LNCaP clone FGC (cell line): ENCODE measurements at regions not wholly inside any gene's neighbourhood (a gene's known extent, or its start where the extent isn't known, plus 50 kb on each side); places are given as distances from the start of the nearest gene placed in this dataset.

Source experiments
- DNase-seq: peaks from one replicate; pipeline ENCODE4 v3.0.0-alpha.2; 2011; ENCODE audit warnings: low read depth
- H3K4me3 ChIP-seq: 2 replicates; pipeline ENCODE4 v1.5.1; 2011; ENCODE audit warnings: mild to moderate bottlenecking, low read depth, low read length, control low read depth
- TF ChIP-seq, protein P1 (sequence below): IDR thresholded peaks from 2 replicates; pipeline ENCODE4 v1.5.1; 2012; ENCODE audit warnings: mild to moderate bottlenecking; ENCODE audit not compliant: control insufficient read depth, insufficient read depth; ENCODE audit errors: extremely low read depth

DNA sequence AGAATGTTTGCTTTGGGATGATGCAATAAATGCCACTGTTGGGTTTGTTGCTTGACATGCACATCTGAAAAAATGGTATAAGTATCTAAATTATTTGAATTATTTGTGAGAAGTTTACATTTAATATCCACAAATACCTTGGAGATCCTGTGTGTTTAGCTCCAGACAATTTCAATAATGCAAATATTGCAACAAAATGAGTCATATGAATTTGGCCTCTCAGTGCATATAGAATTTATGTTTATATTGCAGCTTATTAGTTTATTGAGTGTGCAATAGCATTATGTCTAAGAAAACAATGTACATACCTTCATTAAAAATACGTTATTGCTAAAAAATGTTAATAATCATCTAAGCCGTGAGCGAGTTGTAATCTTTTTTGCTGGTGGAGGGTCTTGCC, 153.3 kb downstream of the FSCB start:
- no peak overlapping the region for H3K4me3 ChIP-seq
- TF ChIP-seq, protein P1, sequence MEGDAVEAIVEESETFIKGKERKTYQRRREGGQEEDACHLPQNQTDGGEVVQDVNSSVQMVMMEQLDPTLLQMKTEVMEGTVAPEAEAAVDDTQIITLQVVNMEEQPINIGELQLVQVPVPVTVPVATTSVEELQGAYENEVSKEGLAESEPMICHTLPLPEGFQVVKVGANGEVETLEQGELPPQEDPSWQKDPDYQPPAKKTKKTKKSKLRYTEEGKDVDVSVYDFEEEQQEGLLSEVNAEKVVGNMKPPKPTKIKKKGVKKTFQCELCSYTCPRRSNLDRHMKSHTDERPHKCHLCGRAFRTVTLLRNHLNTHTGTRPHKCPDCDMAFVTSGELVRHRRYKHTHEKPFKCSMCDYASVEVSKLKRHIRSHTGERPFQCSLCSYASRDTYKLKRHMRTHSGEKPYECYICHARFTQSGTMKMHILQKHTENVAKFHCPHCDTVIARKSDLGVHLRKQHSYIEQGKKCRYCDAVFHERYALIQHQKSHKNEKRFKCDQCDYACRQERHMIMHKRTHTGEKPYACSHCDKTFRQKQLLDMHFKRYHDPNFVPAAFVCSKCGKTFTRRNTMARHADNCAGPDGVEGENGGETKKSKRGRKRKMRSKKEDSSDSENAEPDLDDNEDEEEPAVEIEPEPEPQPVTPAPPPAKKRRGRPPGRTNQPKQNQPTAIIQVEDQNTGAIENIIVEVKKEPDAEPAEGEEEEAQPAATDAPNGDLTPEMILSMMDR: no peak
- no peak for DNase-seq

DNA sequence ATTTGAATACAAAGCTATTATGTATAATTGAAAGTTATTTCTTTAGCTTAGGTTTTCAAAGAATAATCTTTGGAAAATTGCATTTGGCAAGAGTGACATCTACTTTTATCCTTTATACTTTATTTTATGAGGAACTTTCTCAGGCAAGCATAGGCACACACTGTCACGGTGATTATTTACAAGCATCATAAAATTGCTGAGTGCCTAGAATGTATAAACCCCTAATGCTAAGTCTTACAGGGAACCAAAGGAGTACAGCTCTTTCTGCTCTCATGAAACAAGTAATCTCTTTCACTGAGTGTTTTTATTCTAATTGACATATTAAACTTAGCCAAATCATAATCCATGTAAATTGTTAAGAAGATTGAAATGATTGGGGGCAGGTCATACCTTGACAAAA, 154.9 kb downstream of the FSCB start:
- H3K4me3 ChIP-seq: no peak overlapping the region
- TF ChIP-seq, protein P1: no peak
- peak; percentile 32 for DNase-seq

DNA sequence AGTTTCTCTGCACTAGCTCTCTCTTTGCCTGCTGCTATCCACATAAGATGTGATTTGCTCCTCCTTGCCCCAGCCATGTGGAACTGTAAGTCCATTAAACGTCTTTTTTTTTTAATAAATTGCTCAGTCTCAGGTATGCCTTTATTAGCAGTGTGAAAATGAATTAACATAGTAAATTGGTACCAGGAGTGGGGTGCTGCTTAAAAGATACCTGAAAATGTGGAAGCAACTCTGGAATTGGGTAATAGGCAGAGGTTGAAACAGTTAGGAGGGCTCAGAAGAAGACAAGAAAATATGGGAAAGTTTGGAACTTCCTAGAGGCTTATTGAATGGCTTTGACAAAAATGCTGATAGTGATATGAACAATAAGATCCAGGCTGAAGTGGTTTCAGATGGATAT, 159.8 kb downstream of the FSCB start:
- H3K4me3 ChIP-seq: no peak overlapping the region
- DNase-seq: no peak
- TF ChIP-seq, protein P1: no peak

DNA sequence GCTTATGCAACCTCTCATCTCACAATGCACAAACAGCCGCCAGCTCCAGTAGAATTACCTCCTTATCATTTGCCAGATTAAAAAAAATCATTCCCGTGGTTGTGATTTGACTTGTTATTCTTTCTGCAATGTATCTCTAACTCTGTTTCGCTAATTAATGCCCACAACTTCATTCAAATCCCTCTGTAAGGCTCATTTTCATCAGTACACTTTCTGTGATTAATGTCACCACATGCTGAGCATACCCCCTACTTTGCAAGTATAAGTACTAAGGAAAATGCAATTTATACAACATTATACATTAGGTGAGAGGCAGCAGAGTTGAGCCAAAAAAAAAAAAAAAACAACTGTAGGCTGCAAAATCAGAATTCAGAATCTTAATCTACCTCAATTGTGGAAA, 166.0 kb downstream of the FSCB start:
- no peak for DNase-seq
- TF ChIP-seq, protein P1: no peak
- H3K4me3 ChIP-seq: no peak overlapping the region

DNA sequence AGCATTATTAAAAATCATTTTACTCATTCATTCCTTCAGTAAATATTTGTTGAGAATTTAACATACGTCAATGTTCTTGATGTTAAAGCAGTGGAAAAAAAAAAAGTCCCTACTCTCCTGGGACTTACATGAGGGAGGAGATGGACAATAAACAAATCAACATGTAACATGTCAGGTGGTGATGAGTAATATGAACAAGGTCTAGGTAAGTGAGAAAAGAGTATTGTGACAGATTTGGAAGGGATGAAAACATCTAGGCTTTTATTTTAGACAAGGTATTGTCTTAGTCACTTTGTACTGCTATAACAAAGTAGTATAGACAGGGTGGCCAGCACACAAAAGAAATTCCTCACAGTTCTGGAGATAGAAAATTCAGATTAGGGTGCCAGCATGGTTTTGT, 167.2 kb downstream of the FSCB start:
- TF ChIP-seq, protein P1: no peak
- no peak for DNase-seq
- H3K4me3 ChIP-seq: no peak overlapping the region

DNA sequence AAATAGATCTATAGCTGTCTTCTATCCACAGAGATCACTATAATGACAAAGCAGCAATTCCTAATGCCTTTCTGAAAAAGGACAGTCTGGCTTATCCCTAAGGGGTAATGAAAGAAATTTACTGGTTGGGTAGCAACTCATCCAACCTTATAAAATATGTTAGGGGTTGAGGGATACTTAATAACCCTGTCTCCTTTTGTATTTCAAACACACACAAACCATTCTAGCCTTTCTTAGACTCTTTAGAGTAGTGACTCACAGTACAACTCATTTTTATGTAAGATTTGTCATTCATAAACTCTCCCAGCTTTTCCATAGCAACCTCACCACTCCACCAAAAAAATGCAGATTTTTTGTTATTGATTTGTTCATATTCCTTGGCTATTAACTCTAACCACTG, 167.9 kb downstream of the FSCB start:
- H3K4me3 ChIP-seq: no peak overlapping the region
- DNase-seq: no peak
- TF ChIP-seq, protein P1: no peak

DNA sequence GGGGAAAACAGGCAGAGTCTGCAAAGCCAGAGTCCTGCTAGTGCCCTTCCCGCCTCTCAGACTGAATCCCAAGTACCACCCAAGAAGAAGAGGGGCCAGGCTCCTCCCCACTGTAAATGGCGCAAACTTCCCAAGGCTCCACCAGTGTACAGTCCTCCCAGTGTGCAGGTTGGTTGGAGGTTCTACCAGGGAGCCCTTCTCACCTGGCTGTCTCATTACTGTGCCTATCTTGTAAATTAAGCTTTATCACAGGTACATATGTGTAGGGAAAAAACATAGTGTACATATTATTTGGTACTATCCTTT, 189.7 kb downstream of the FSCB start:
- no peak for DNase-seq
- TF ChIP-seq, protein P1: no peak
- H3K4me3 ChIP-seq: no peak overlapping the region
